Glomerular visceral epithelial cell (primary cell): ENCODE measurements at regions not wholly inside any gene's neighbourhood (a gene's known extent, or its start where the extent isn't known, plus 50 kb on each side); places are given as distances from the start of the nearest gene placed in this dataset.
"Not testable (repeated sequence)": the region's sequence is repeated elsewhere in the genome, so short reads cannot be mapped to it uniquely, and the experiment has no call there.

Experiments
- DNase-seq: peaks from one replicate; pipeline ENCODE4 v3.0.0-alpha.2; 2016; ENCODE audit errors: extremely low spot score

GRCh38 chr4:31187979-31188378, 467.8 kb downstream of the PCDH7 start:
- DNase-seq, result no peak

GRCh38 chr4:31189938-31190337, 469.8 kb downstream of the PCDH7 start:
- no peak for DNase-seq

GRCh38 chr4:31190671-31191070, 470.5 kb downstream of the PCDH7 start:
- DNase-seq, result no peak

- no peak for DNase-seq
Observed at GRCh38 chr4:31192341-31192740, 472.2 kb downstream of the PCDH7 start.

GRCh38 chr4:31193521-31193920, 473.4 kb downstream of the PCDH7 start:
- DNase-seq, result no peak

GRCh38 chr4:31194823-31195222, 474.7 kb downstream of the PCDH7 start:
- DNase-seq, result no peak

- DNase-seq, result no peak
Observed at GRCh38 chr4:31199644-31200043, 479.5 kb downstream of the PCDH7 start.

- not testable (repeated sequence) for DNase-seq
Observed at GRCh38 chr4:31202054-31202453, 481.9 kb downstream of the PCDH7 start.

- DNase-seq, result no peak
Observed at GRCh38 chr4:31204874-31205273, 484.7 kb downstream of the PCDH7 start.

GRCh38 chr4:31220921-31221320, 500.8 kb downstream of the PCDH7 start:
- DNase-seq, result no peak

GRCh38 chr4:31228068-31228467, 507.9 kb downstream of the PCDH7 start:
- DNase-seq, result no peak

GRCh38 chr4:31230594-31230993, 510.4 kb downstream of the PCDH7 start:
- DNase-seq, result no peak

- peak; percentile 7 for DNase-seq
Observed at GRCh38 chr4:31234494-31234893, 514.3 kb downstream of the PCDH7 start.

GRCh38 chr4:31234901-31235300, 514.7 kb downstream of the PCDH7 start:
- no peak for DNase-seq

- DNase-seq, result no peak
Observed at GRCh38 chr4:31236020-31236638, 516.0 kb downstream of the PCDH7 start.

- no peak for DNase-seq
Observed at GRCh38 chr4:31236639-31237173, 516.5 kb downstream of the PCDH7 start.

- no peak for DNase-seq
Observed at GRCh38 chr4:31237233-31237632, 517.1 kb downstream of the PCDH7 start.

- no peak for DNase-seq
Observed at GRCh38 chr4:31239886-31240285, 519.7 kb downstream of the PCDH7 start.

- no peak for DNase-seq
Observed at GRCh38 chr4:31241504-31242106, 521.4 kb downstream of the PCDH7 start.

- no peak for DNase-seq
Observed at GRCh38 chr4:31246856-31247255, 526.7 kb downstream of the PCDH7 start.

- no peak for DNase-seq
Observed at GRCh38 chr4:31259119-31259518, 539.0 kb downstream of the PCDH7 start.

- no peak for DNase-seq
Observed at GRCh38 chr4:31261632-31262031, 541.5 kb downstream of the PCDH7 start.

- DNase-seq, result not testable (repeated sequence)
Observed at GRCh38 chr4:31266094-31266493, 545.9 kb downstream of the PCDH7 start.
